ENCODE measurements at regions not wholly inside any gene's neighbourhood (a gene's known extent, or its start where the extent isn't known, plus 50 kb on each side); places are given as distances from the start of the nearest gene placed in this dataset.
"Not testable (repeated sequence)": the region's sequence is repeated elsewhere in the genome, so short reads cannot be mapped to it uniquely, and the experiment has no call there.

GRCh38 chr21:18772404-18772803 is 368.8 kb upstream of the TMPRSS15 start:
- H3K4me3 ChIP-seq (ENCODE audit: insufficient read depth, low read depth, low read length): no peak overlapping the region
- H3K36me3 ChIP-seq (replicated peaks; ENCODE audit: control insufficient read depth, insufficient read depth, low read length): no peaks in the 10 kb centered on the region
- H3K27me3 ChIP-seq (ENCODE audit: control insufficient read depth, insufficient read depth, low read length): no peaks in the 10 kb centered on the region
- DNase-seq: no peak

- DNase-seq: no peak
- Histone ChIP-seq H3K4me3 (ENCODE audit: insufficient read depth, low read depth, low read length) (no peak overlapping the region), H3K27me3 (ENCODE audit: control insufficient read depth, insufficient read depth, low read length) (no peaks in the 10 kb centered on the region), H3K36me3 (replicated peaks; ENCODE audit: control insufficient read depth, insufficient read depth, low read length) (no peaks in the 10 kb centered on the region)
Observed at GRCh38 chr21:18772897-18773296, 369.3 kb upstream of the TMPRSS15 start.

GRCh38 chr21:18776936-18777335 is 373.4 kb upstream of the TMPRSS15 start:
- Histone ChIP-seq H3K4me3 (ENCODE audit: insufficient read depth, low read depth, low read length) (no peak overlapping the region), H3K27me3 (ENCODE audit: control insufficient read depth, insufficient read depth, low read length) (no peaks in the 10 kb centered on the region), H3K36me3 (replicated peaks; ENCODE audit: control insufficient read depth, insufficient read depth, low read length) (no peaks in the 10 kb centered on the region)
- no peak for DNase-seq

- no peak for DNase-seq
- no peak overlapping the region for H3K4me3 ChIP-seq (ENCODE audit: insufficient read depth, low read depth, low read length)
Observed at GRCh38 chr21:18782721-18783120, 379.1 kb upstream of the TMPRSS15 start.

GRCh38 chr21:18801468-18801867 is 397.9 kb upstream of the TMPRSS15 start:
- H3K4me3 ChIP-seq (ENCODE audit: insufficient read depth, low read depth, low read length): no peak overlapping the region
- H3K36me3 ChIP-seq (replicated peaks; ENCODE audit: control insufficient read depth, insufficient read depth, low read length): no peaks in the 10 kb centered on the region
- peak; percentile 6 for DNase-seq
- H3K27me3 ChIP-seq (ENCODE audit: control insufficient read depth, insufficient read depth, low read length): no peaks in the 10 kb centered on the region

More at GRCh38 chr21:18782721-18783120, 379.1 kb upstream of the TMPRSS15 start:
- no peaks in the 10 kb centered on the region for H3K27me3 ChIP-seq (ENCODE audit: control insufficient read depth, insufficient read depth, low read length)
- no peaks in the 10 kb centered on the region for H3K36me3 ChIP-seq (replicated peaks; ENCODE audit: control insufficient read depth, insufficient read depth, low read length)

- H3K27me3 ChIP-seq (ENCODE audit: control insufficient read depth, insufficient read depth, low read length): no peaks in the 10 kb centered on the region
- no peak overlapping the region for H3K4me3 ChIP-seq (ENCODE audit: insufficient read depth, low read depth, low read length)
- DNase-seq: no peak
- no peaks in the 10 kb centered on the region for H3K36me3 ChIP-seq (replicated peaks; ENCODE audit: control insufficient read depth, insufficient read depth, low read length)
Observed at GRCh38 chr21:18803624-18804023, 400.0 kb upstream of the TMPRSS15 start.

- H3K4me3 ChIP-seq (ENCODE audit: insufficient read depth, low read depth, low read length): no peak overlapping the region
- no peaks in the 10 kb centered on the region for H3K27me3 ChIP-seq (ENCODE audit: control insufficient read depth, insufficient read depth, low read length)
- DNase-seq: no peak
- no peaks in the 10 kb centered on the region for H3K36me3 ChIP-seq (replicated peaks; ENCODE audit: control insufficient read depth, insufficient read depth, low read length)
Observed at GRCh38 chr21:18810136-18810535, 406.6 kb upstream of the TMPRSS15 start.

- Histone ChIP-seq H3K27me3 (ENCODE audit: control insufficient read depth, insufficient read depth, low read length) (no peaks in the 10 kb centered on the region), H3K36me3 (replicated peaks; ENCODE audit: control insufficient read depth, insufficient read depth, low read length) (no peaks in the 10 kb centered on the region), H3K4me3 (ENCODE audit: insufficient read depth, low read depth, low read length) (no peak overlapping the region)
- DNase-seq: no peak
Observed at GRCh38 chr21:18812308-18812707, 408.7 kb upstream of the TMPRSS15 start.

GRCh38 chr21:18819507-18819906 is 415.9 kb upstream of the TMPRSS15 start:
- Histone ChIP-seq H3K27me3 (ENCODE audit: control insufficient read depth, insufficient read depth, low read length) (peaks cover 1% of the 10 kb centered on the region; the same call in 1 of the 2 replicates), H3K36me3 (replicated peaks; ENCODE audit: control insufficient read depth, insufficient read depth, low read length) (no peaks in the 10 kb centered on the region), H3K4me3 (ENCODE audit: insufficient read depth, low read depth, low read length) (no peak overlapping the region)
- no peak for DNase-seq

- H3K4me3 ChIP-seq (ENCODE audit: insufficient read depth, low read depth, low read length): no peak overlapping the region
- no peak for DNase-seq
- H3K27me3 ChIP-seq (ENCODE audit: control insufficient read depth, insufficient read depth, low read length): no peaks in the 10 kb centered on the region
- no peaks in the 10 kb centered on the region for H3K36me3 ChIP-seq (replicated peaks; ENCODE audit: control insufficient read depth, insufficient read depth, low read length)
Observed at GRCh38 chr21:18826562-18826961, 423.0 kb upstream of the TMPRSS15 start.

- no peaks in the 10 kb centered on the region for H3K27me3 ChIP-seq (ENCODE audit: control insufficient read depth, insufficient read depth, low read length)
- H3K36me3 ChIP-seq (replicated peaks; ENCODE audit: control insufficient read depth, insufficient read depth, low read length): no peaks in the 10 kb centered on the region
- no peak for DNase-seq
- no peak overlapping the region for H3K4me3 ChIP-seq (ENCODE audit: insufficient read depth, low read depth, low read length)
Observed at GRCh38 chr21:18831942-18832676, 428.5 kb upstream of the TMPRSS15 start.

GRCh38 chr21:18832950-18833349 is 429.4 kb upstream of the TMPRSS15 start:
- DNase-seq: no peak
- H3K27me3 ChIP-seq (ENCODE audit: control insufficient read depth, insufficient read depth, low read length): no peaks in the 10 kb centered on the region

GRCh38 chr21:18834121-18834520 is 430.5 kb upstream of the TMPRSS15 start:
- not testable (repeated sequence) for DNase-seq; H3K4me3 ChIP-seq (ENCODE audit: insufficient read depth, low read depth, low read length)

More at GRCh38 chr21:18832950-18833349, 429.4 kb upstream of the TMPRSS15 start:
- H3K4me3 ChIP-seq (ENCODE audit: insufficient read depth, low read depth, low read length): no peak overlapping the region
- H3K36me3 ChIP-seq (replicated peaks; ENCODE audit: control insufficient read depth, insufficient read depth, low read length): no peaks in the 10 kb centered on the region

GRCh38 chr21:18840239-18840638 is 436.7 kb upstream of the TMPRSS15 start:
- Histone ChIP-seq H3K27me3 (ENCODE audit: control insufficient read depth, insufficient read depth, low read length) (no peaks in the 10 kb centered on the region), H3K36me3 (replicated peaks; ENCODE audit: control insufficient read depth, insufficient read depth, low read length) (no peaks in the 10 kb centered on the region), H3K4me3 (ENCODE audit: insufficient read depth, low read depth, low read length) (no peak overlapping the region)
- peak; percentile 5 for DNase-seq

More at GRCh38 chr21:18834121-18834520, 430.5 kb upstream of the TMPRSS15 start:
- not testable (repeated sequence) for H3K27me3 ChIP-seq (ENCODE audit: control insufficient read depth, insufficient read depth, low read length); H3K36me3 ChIP-seq (replicated peaks; ENCODE audit: control insufficient read depth, insufficient read depth, low read length)

- H3K4me3 ChIP-seq (ENCODE audit: insufficient read depth, low read depth, low read length); H3K27me3 ChIP-seq (ENCODE audit: control insufficient read depth, insufficient read depth, low read length); H3K36me3 ChIP-seq (replicated peaks; ENCODE audit: control insufficient read depth, insufficient read depth, low read length); DNase-seq: not testable (repeated sequence)
Observed at GRCh38 chr21:18857606-18858005, 454.0 kb upstream of the TMPRSS15 start.

All from H7 (cell line).